ENCODE measurements at regions not wholly inside any gene's neighbourhood (a gene's known extent, or its start where the extent isn't known, plus 50 kb on each side); places are given as distances from the start of the nearest gene placed in this dataset.
A peak's percentile ranks its signal among the peaks of the same experiment; 100 is the strongest.
"Not testable (repeated sequence)": the region's sequence is repeated elsewhere in the genome, so short reads cannot be mapped to it uniquely, and the experiment has no call there.

DNA sequence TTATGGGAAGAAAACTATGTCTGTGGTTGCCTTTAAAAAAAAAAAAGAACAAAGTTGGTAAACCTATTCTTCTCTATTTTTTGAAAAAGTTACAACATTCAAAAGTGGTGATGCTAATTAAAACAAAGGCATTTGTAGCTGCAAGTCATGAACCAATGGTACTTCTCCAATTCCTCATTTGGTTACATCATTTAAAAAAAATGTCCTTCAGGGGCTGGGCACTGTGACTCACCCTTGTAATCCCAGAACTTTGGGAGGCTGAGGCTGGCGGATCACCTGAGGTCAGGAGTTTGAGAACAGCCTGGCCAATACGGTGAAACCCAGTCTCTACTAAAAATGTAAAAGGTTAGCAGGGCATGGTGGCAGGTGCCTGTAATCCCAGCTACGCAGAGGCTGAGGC is 574.6 kb downstream of the VGLL3 start:
- no peak overlapping the region for H2AFZ ChIP-seq
- ChIA-PET CTCF (no interaction called here), POLR2A (ENCODE audit: unreplicated experiment) (no interaction called here)
- no peak for TF ChIP-seq EZH2 (IDR thresholded peaks at IDR 0.05; ENCODE audit: low read depth)
- TF ChIP-seq, protein P1, sequence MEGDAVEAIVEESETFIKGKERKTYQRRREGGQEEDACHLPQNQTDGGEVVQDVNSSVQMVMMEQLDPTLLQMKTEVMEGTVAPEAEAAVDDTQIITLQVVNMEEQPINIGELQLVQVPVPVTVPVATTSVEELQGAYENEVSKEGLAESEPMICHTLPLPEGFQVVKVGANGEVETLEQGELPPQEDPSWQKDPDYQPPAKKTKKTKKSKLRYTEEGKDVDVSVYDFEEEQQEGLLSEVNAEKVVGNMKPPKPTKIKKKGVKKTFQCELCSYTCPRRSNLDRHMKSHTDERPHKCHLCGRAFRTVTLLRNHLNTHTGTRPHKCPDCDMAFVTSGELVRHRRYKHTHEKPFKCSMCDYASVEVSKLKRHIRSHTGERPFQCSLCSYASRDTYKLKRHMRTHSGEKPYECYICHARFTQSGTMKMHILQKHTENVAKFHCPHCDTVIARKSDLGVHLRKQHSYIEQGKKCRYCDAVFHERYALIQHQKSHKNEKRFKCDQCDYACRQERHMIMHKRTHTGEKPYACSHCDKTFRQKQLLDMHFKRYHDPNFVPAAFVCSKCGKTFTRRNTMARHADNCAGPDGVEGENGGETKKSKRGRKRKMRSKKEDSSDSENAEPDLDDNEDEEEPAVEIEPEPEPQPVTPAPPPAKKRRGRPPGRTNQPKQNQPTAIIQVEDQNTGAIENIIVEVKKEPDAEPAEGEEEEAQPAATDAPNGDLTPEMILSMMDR (conservative IDR thresholded peaks at IDR 0.05) = no peak
- DNase-seq = peak; percentile 38 to 40
- H4K20me1 ChIP-seq (ENCODE audit: insufficient read depth) = no peaks in the 10 kb centered on the region
- H3K27ac ChIP-seq = no peak overlapping the region
- no peaks in the 10 kb centered on the region for H3K9me2 ChIP-seq (ENCODE audit: insufficient read depth)
- intact Hi-C loops (cut with micrococcal nuclease; ENCODE audit: unreplicated experiment) = no loop called here
- no peaks in the 10 kb centered on the region for H3K79me2 ChIP-seq (ENCODE audit: low read depth)
- no peaks in the 10 kb centered on the region for H3K27me3 ChIP-seq (ENCODE audit: insufficient read depth, low read depth)
- H3K4me3 ChIP-seq = no peak overlapping the region
- H3K4me1 ChIP-seq (replicated peaks; ENCODE audit: insufficient read depth) = no peaks in the 10 kb centered on the region
- H3K9me3 ChIP-seq (ENCODE audit: insufficient read depth, low read depth) = no peaks in the 10 kb centered on the region
- BruUV-seq (replicated peaks) = no TSS peak
- H3K36me3 ChIP-seq (ENCODE audit: low read depth) = no peaks in the 10 kb centered on the region
- no peaks in the 10 kb centered on the region for H3F3A ChIP-seq (ENCODE audit: insufficient read depth, low read depth)
- H3K4me2 ChIP-seq = no peak overlapping the region

DNA sequence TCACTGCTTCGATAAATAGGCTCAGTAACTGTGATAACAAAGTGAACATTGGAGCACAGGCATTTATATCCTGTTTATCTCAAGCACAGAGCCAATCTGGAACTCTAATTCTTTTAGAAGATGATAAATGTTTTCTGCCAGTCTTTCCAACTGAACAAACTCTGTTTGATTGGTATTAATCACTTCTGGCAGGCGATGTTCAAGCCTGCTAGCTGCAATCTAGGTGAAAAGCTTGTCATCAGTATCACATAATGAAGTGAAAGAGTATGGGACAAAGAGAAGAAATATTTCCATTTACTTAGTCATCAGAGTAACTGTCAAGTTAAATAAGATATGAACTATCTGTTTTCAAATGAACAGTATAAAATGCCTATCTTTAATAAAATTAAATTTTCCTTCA is 577.3 kb downstream of the VGLL3 start:
- no peak for DNase-seq
- Histone ChIP-seq H3K27me3 (ENCODE audit: insufficient read depth, low read depth) (no peaks in the 10 kb centered on the region), H3K36me3 (ENCODE audit: low read depth) (no peaks in the 10 kb centered on the region), H3K79me2 (ENCODE audit: low read depth) (no peaks in the 10 kb centered on the region), H3F3A (ENCODE audit: insufficient read depth, low read depth) (no peaks in the 10 kb centered on the region), H2AFZ (no peak overlapping the region), H4K20me1 (ENCODE audit: insufficient read depth) (no peaks in the 10 kb centered on the region), H3K27ac (no peak overlapping the region), H3K4me1 (replicated peaks; ENCODE audit: insufficient read depth) (no peaks in the 10 kb centered on the region), H3K4me2 (no peak overlapping the region), H3K9me3 (ENCODE audit: insufficient read depth, low read depth) (no peaks in the 10 kb centered on the region), H3K4me3 (no peak overlapping the region), H3K9me2 (ENCODE audit: insufficient read depth) (no peaks in the 10 kb centered on the region)
- POLR2A ChIA-PET (ENCODE audit: unreplicated experiment) = no interaction called here
- TF ChIP-seq, protein P1 (conservative IDR thresholded peaks at IDR 0.05) = no peak
- TF ChIP-seq EZH2 (IDR thresholded peaks at IDR 0.05; ENCODE audit: low read depth) = no peak
- intact Hi-C loops (cut with micrococcal nuclease; ENCODE audit: unreplicated experiment) = no loop called here
- no TSS peak for BruUV-seq (replicated peaks)
- CTCF ChIA-PET = no interaction called here

DNA sequence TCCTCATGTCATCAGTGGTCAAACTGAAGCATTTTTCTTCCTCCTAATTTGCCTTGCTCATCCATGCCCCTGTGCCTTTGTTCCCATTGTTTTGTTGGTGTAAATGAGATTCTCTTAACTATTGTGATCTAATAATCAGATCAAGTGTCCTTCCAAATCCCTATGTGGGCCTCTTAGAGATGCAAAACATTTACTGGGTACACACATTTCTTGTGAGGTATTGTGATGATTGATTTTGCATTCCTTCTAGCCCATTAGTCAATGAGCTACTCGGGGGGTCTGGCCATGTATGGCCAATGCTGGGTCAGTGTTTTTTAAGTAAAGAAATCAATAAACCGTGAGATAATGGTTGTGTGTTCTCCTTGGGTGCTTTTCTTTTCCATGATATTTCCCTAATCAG is 580.4 kb downstream of the VGLL3 start:
- Histone ChIP-seq H3K27me3 (ENCODE audit: insufficient read depth, low read depth) (no peaks in the 10 kb centered on the region), H3K9me3 (ENCODE audit: insufficient read depth, low read depth) (no peaks in the 10 kb centered on the region), H3K27ac (no peak overlapping the region), H3K4me2 (no peak overlapping the region), H3K4me1 (replicated peaks; ENCODE audit: insufficient read depth) (no peaks in the 10 kb centered on the region), H3F3A (ENCODE audit: insufficient read depth, low read depth) (no peaks in the 10 kb centered on the region), H2AFZ (no peak overlapping the region), H3K36me3 (ENCODE audit: low read depth) (no peaks in the 10 kb centered on the region), H3K4me3 (no peak overlapping the region), H3K79me2 (ENCODE audit: low read depth) (no peaks in the 10 kb centered on the region), H3K9me2 (ENCODE audit: insufficient read depth) (no peaks in the 10 kb centered on the region), H4K20me1 (ENCODE audit: insufficient read depth) (no peaks in the 10 kb centered on the region)
- TF ChIP-seq EZH2 (IDR thresholded peaks at IDR 0.05; ENCODE audit: low read depth) = no peak
- TF ChIP-seq, protein P1 (conservative IDR thresholded peaks at IDR 0.05) = no peak
- DNase-seq = no peak
- ChIA-PET POLR2A (ENCODE audit: unreplicated experiment) (interaction anchor here (0.6 kb wide), 1 partner anchor 37 kb away, joined by 5 read pairs; no protein-coding TSS in a partner anchor), CTCF (no interaction called here)
- BruUV-seq (replicated peaks) = no TSS peak
- intact Hi-C loops (cut with micrococcal nuclease; ENCODE audit: unreplicated experiment) = no loop called here

DNA sequence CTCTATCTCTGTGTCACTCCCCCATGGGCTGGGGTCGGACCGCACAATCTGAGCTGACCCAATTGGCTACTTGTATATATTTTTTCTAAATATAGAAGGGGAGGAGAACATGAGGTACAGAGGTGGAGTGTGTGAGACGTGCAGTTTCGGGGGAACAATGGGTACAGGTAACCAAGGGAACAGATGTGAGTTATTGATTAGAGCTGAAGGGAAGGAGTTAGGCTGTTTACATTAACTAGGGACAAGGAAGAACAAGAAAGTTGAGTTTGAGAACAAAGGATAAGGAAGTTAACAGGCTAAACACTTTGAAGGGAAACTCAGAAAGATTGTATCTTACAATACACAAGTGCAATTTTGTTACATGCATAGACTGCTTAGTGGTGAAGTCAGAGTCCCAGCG is 601.2 kb downstream of the VGLL3 start:
- H3K9me2 ChIP-seq (ENCODE audit: insufficient read depth); H3F3A ChIP-seq (ENCODE audit: insufficient read depth, low read depth); H3K9me3 ChIP-seq (ENCODE audit: insufficient read depth, low read depth); intact Hi-C loops (cut with micrococcal nuclease; ENCODE audit: unreplicated experiment); H3K4me1 ChIP-seq (replicated peaks; ENCODE audit: insufficient read depth); H3K36me3 ChIP-seq (ENCODE audit: low read depth); H3K27ac ChIP-seq; H3K4me3 ChIP-seq; H2AFZ ChIP-seq; H3K79me2 ChIP-seq (ENCODE audit: low read depth); DNase-seq; H4K20me1 ChIP-seq (ENCODE audit: insufficient read depth); BruUV-seq (replicated peaks); CTCF ChIA-PET; H3K4me2 ChIP-seq; H3K27me3 ChIP-seq (ENCODE audit: insufficient read depth, low read depth): not testable (repeated sequence)
- POLR2A ChIA-PET (ENCODE audit: unreplicated experiment) = interaction anchor here (0.7 kb wide), 1 partner anchor 173 kb away, joined by 3 read pairs; no protein-coding TSS in a partner anchor
